D341Med (cell line): ENCODE measurements at regions not wholly inside any gene's neighbourhood (a gene's known extent, or its start where the extent isn't known, plus 50 kb on each side); places are given as distances from the start of the nearest gene placed in this dataset.

Experiments
- DNase-seq: peaks from one replicate; pipeline ENCODE4 v3.0.0; 2012; ENCODE audit warnings: low spot score

DNA sequence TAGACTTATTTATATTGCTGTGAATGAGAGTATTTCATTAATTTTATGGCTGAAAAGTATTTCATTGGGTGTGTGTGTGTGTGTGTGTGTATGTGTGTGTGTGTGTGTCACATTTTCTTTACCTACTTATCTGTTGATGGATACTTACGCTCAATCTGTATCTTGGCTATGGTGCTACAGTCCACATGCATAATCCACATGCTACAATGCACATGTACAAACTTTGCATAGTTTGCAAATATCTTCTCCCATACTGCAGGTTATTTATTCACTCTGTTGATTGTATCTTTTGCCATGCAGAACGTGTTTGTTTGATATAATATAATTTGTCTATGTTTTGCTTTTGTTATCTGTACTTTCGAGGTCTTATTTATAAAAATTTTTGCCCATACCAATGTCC is 167.8 kb downstream of the RAB28 start:
- no peak for DNase-seq

DNA sequence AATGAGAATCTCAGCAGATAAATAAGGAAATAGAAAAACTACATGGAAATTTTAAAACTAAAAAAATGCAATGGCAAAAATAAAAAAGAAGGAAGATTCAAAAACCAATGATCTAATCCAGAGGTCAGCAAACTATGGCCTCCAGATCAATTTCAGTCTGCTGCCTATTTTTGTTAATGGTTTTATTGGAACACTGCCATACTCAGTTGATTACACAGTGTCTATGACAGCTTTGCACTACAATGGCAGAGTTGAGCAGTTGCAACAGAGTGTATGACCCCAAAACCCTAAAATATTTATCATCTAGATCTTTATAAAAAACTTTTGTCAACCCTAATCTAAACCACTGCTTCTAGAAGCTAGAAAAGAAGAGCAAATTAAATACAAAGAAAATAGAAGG is 170.3 kb downstream of the RAB28 start:
- no peak for DNase-seq

DNA sequence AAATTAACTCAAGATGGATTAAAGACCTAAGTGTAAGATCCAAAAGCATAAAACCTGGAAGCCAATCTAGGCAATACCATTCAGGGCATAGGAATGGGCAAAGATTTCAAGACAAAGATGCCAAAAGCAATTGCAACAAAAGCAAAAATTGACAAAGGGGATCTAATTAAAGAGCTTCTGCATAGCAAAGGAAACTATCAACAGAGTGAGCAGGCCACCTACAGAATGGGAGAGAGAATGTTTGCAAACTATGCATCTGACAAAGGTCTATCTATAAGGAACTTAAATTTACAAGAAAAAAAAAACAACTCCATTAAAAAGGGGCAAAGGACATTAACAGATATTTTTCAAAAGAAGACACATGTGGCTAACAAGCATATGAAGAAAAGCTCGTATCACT is 171.9 kb downstream of the RAB28 start:
- no peak for DNase-seq

DNA sequence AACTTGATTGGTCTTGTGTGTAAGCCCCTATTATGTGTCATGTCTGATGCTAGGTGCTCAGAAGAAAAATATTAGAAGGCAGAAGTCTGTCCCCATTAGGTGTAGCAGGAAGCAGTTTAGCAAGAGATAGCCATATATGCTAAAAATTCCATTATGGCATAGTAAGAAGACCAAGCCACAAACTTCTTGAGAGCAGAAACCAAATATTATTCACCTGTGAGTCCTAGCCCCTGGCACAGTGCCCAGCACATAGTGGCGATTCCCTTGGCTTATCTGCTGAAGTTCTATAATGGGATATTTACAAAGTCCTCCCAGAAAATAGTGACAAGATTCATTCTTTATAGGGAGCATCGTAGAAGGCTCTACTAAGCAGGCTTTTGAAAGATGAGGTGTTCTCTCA is 174.4 kb downstream of the RAB28 start:
- DNase-seq, result no peak

DNA sequence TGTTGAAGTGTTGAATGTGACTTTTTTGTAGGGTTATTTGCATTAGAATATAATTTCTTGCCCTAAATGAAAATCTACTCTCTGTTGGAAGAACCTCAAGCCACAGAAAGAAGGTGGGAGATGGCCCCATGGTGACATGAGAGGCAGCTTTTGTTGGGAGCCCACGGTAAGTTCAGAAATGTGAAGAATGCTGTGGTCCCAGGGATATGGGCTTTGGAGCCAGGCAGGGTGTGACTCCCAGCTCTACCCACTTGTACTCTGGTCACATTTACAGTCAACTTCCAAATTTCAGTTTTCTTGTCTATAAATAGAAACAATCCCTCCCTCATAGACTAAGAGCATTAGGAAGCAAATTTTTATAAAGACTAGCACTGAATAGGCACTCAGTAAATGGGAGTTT is 177.8 kb downstream of the RAB28 start:
- DNase-seq, result no peak

DNA sequence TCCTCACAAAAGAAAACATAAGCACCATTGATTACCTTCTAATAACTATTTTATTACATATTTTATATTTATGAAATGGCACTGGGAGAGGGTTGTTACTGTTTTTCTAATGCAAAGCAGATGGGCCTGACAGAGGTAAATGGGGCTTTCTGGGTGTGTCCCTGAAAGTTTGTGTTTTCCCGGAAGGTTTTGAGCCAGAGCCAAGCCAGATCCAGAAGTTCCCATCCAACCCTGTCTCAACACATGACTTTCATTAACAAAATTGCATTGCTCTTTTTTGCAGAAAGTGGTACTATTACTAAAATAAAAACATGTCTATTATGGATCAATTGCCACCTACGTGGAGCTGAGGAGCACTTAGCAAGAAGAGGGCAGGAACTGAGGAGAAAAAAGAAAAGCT is 181.3 kb downstream of the RAB28 start:
- no peak for DNase-seq

DNA sequence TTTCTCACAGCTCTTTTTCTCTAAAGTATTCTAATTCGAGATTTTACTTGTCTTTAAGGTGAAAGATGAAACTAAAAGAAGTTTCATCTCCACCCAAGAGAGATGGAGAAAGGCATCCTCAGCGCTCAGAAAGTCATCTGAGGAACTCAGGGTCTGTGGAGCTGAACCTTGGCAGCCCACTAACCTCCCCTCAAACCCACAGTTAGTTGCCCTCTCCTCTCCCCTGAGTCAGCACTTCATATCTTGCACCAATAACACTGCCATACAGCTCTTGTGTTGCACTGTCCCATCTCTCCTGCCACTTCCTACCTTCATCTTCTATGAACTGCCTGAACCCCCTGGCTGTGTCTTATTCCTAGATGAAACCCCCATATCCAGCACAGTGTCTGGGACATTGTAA is 184.8 kb downstream of the RAB28 start:
- DNase-seq, result no peak

DNA sequence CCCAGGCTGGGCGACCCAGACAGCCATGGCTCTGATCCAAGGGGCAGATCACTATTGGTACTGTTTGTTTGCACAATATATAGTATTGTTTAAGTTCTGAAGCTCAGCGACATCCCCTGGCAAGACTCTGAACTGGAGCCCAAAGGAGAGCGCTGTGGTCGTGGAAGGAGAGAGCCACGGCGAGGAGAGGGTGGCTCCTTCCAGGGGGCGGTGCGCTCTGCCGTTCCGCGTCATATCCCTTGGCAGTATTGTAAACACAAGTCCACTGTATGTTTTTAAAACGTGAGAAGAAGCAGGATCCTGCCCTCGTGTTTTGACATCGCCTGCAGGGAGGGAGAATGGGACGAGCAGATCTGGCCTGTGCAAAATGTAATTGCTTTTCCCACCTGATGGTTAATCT is 185.5 kb downstream of the RAB28 start:
- no peak for DNase-seq

DNA sequence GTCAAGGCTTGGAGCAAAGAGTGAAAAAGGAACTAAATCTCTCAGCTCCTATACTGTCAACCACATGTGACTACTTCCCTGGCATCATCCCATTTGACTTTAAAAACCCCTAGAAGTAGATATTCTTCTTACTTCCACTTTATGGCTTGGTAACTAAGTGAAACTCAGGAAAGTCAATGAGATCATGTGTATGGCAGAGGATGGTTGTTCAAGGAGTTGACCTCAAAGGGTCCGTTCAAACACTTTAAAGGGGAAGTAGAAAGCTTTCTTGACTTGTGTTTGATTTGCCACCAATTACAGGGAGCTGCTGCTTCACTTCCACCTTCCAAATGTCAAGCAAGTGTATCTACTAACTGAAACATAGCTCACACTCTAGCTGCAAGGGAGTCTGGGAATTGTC is 187.2 kb downstream of the RAB28 start:
- DNase-seq, result no peak

DNA sequence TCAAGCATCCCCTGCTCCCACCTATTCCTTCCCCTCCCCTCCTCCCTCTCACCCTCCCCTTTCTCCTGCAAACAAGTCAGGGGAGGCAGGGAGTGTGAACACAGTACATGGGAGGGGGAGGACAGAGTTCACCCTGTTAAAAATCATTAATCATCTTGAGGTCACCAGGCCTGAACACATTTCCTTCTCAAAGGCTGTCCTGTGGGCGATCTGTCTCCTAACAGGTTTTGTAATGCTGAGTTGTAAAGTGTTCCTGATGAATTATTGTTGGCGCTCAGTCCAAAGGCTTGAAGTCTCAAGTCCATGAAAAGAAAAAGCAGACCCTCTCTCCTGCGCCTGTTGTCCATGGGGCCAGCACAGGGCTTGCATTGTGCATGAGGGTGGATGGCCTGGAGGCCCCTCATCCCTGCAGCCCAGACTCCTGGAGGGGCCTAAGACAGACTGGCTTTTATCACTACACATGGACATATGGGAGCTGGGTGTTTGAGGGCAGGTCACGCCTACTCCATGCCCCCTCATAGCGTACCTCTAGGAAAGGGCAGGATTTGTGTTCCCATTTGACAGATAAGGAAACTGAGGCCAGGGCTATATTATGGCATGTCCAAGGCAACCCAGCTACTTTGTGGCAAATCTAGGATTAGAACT is 189.1 kb downstream of the RAB28 start:
- no peak for DNase-seq

DNA sequence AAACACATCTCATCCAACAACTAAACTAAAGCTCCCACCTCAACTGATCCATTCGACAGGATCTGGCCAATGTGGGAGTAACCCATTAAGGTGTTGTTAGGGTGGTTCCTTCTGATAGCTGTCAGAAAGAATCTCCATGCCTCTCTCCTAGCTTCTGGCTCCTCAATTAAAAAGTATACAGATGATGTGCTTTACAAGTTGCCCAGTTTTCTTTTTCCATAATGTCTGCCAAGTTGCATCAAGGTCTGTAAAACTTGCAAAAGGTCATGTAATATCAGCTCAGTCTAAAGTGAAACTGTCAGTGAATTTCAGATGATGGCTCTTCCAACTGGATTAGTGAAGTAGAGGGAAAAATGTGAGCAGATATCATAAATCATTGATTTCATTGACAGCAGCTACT is 191.8 kb downstream of the RAB28 start:
- no peak for DNase-seq

DNA sequence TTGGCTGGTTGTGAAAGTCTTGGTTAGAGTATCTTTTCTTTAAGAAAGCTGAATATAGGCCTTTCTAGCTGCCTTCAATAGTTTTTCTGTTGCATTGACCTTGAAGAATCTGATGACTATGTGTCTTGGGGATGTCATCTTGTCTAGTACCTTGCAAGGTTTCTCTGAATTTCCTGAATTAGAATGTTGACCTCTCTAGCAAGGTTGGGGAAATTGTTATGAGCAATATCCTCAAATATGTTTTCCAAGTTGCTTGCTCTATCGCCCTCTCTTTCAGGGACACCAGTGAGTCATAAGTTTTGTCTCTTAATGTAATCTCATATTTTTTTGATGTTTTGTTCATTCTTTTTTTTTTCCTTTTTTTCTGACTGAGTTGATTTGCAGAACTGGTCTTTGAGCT is 194.7 kb downstream of the RAB28 start:
- no peak for DNase-seq

DNA sequence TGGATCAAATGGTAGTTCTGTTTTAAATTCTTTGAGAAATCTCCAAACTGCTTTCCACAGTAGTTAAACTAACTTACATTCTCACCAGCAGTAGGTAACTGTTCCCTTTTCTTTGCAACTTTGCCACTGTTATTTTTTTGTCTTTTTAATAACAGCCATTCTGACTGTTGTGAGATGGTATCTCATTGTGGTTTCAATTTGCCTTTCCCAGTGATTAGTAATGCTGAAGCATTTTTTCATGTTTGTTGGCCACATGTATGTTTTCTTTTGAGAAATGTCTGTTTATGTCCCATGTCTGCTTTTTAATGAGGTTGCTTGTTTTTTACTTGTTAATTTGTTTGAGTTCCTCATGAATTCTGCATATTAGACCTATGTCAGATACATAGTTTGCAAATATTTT is 198.8 kb downstream of the RAB28 start:
- DNase-seq, result no peak

DNA sequence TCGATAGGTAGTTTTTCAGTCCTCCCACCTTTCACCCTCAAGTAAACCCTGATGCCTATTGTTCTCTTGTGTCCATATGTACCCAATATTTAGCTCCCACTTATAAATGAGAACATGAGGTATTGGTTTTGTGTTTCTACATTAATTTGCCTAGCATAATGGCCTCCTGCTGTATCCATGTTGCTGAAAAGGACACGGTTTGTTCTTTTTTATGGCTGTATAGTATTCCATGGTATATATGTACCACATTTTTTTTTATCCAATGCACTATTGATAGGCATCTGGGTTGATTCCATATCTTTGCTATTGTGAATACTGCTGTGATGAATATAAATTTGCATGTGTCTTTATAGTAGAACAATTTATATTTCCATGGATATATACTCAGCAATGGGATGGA is 199.2 kb downstream of the RAB28 start:
- DNase-seq, result no peak

DNA sequence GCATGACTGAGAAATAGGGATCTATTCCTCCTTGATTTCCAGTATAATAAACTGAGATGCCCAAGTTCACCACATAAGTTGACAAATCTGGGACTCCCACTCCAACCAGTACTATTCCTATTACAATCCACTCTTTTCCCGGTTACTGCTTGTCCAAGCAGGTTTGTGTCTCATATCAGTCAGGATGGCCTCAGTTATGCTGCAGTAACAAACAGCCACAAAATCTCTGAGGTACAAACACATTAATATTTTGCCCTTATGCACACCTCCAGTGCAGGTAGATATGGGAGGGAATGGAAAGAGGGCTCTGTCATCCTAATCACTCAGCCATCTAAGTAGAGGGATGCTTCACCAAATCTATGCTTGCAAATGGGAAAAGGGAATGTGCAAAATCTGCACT is 207.8 kb downstream of the RAB28 start:
- DNase-seq, result no peak

DNA sequence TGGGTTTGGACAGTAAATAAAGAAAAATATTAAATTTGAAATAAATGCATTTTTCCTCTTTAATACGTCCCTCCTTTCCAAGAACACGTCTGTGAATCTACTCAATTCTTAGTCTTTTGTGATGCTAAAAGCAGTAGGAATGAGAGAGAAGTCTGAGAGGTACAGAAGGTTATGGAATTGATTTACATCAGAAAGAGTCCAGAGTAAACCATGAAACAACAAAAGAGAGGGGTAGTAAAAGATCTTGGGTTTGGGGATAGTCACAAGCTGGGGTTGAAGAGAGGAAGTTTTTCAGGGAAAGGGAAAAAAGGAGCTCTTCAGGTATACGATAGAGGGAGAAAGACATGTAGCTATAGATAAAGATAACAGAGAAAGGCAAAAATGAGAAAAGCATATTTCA is 215.4 kb downstream of the RAB28 start:
- no peak for DNase-seq

DNA sequence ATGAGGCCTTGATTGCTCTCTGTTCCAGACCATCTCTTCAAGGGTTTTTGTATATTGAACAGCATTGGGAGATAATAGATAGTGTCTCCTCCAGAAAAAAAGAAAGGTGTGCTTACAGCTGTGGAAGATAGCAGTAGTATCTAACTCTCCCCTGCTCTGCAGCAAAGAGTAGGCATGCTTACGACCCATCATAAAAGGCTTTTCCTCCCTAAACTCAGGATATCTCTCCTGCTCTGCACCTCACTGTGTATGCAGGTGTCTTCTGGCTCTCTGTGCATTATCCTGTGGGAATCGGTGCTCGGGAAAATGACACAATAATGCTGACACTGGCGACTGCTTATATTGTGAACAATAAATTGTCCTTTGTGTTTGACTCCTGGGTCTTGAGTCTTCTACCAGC is 216.0 kb downstream of the RAB28 start:
- DNase-seq, result no peak

DNA sequence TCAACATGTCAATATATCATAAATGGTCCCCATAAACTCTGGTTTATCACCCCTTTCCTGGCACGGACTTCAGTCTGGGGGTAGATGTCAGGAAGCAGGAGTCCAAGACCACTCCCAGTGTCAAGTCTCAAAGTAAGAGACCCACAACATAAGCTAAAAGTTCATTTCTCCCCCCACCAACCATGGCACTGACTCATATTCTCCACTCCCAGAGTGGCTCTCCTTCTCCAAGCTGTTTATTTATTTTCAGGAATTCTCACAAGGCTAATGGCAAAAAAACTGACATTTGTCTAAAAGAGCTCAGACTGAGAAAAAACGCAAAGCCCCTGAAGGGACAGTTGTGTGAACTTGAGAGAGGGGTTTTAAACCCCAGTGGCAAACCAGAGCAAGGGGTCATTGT is 217.0 kb downstream of the RAB28 start:
- no peak for DNase-seq

DNA sequence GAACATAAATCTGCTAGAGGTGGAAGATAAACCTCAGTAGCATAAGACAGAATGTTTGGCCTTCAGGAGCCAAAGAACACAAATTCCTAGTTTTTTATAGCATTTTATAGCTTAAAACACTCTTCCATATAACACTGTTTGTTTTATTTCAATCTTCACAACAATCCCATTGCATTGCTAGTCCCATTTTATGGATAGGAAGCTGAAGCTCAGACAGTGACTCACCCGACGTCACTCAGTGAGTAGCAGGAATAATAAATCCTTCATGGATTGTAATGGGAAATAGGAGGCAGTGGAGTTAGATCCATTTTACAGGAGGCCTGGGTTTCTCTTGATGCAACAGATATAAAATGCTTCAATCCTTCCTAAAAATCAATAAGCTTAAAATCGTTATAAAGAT is 217.5 kb downstream of the RAB28 start:
- no peak for DNase-seq

DNA sequence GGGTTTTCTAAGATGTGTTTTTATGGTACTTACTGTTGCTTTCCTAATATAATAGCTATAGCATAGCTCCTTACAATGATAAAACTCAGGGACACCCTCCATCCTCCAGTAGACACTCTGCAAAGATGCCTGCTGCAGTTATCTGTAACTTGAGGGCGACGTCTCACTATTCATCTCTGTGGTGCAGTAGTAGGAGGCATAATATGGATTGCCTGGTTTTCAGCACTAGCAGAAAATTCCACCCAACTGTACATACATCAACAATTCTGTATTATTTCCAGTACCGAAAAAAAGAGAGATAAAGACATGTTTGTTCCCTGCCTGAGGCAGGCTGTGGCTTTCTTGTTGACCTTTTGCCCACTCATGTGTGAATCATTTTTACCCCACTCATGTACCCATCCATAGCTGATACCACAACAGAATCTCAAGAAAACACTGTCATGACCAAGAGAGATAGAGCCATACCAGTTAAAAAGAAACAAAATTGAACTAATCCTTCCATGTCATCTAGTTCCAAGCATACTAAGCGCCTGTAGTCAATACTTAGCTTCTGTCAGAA is 220.1 kb downstream of the RAB28 start:
- DNase-seq, result no peak

DNA sequence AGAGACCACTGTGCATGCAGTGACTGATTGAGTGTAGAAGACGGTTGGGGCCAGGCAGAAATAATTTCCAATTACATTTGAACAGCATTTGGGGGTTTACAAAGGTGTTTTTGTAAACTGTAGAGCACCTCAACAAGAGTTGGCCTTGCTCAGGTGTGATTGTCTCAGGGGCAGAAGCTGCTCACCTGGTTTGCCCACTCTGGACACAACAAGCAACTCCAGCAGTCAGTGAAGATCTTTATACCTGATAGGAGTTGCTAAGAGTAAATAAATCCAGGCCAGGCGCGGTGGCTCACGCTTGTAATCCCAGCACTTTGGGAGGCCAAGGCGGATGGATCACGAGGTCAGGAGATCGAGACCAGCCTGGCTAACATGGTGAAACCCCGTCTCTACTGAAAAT is 221.3 kb downstream of the RAB28 start:
- DNase-seq, result no peak

DNA sequence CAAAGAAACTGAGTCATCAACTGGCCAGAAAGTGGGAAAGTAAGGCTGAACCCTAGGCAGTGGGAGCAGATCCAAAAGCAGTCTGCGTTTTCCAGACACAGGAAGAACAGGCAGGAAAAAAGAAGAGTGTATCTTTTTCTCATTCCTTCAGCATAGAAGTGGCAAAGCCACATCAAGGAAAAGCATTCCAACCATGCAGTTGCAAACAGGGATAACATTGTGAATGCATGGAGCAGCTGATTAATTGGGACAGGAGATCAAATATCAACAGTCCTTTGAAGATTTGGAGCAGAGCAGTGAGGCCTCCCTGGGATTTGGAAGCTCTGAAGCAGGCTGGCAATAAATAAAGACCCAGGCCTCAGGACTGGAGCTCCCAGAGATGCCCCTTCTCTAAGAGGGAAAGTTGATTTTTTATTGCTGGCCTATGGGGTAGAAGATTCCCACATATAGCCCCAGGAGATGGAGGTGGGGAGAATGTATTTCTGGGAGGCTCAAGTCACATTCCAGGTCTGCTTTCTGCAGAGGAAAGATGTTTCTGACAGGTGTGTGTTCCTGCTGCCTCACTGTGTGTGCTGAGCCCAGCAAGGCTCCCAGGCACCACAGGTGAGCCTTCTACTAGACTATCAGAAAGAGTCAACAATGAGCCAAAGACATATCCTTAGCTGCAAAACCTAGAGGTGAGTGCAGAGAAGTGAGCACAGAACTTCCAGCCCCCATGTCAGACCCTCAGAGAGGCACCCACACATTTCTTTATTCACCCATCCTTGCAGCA is 222.5 kb downstream of the RAB28 start:
- DNase-seq, result no peak

DNA sequence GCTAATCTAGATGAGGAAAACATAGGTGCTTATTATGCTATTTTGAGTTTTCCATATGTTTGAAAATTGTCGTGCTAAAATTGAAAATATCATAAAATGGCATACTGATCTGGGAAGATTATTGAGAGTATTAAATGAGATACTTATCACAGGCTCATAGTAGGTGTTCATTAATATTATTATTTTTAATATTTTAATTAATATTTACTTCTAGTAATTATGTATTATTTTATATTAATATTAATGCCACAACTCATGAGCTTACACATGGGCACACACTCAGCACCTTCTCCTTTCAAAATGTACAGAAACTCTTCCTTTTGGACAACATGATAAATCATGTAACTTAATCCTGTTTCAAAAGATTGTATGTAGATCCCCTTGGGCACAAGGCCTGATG is 223.6 kb downstream of the RAB28 start:
- no peak for DNase-seq

DNA sequence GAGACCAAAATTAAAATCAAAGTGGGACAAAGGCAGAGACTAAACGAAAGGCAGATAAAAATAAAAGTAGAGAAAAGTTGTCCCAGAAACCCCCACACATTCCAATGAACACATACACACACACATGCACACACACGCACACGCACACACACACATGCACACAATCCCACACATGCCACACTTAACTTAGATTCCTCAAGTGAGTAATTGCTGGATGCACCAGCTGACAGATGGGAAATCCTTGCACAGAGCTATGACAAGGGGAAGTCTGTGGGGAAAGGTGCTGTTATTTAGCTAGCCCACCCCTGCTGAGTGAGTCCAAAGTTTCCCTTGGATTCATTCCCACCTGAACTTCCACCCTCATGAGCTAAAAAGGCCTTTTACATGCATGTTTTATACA is 233.9 kb downstream of the RAB28 start:
- no peak for DNase-seq
